GM12864 (cell line): ENCODE measurements at regions not wholly inside any gene's neighbourhood (a gene's known extent, or its start where the extent isn't known, plus 50 kb on each side); places are given as distances from the start of the nearest gene placed in this dataset.
A peak's percentile ranks its signal among the peaks of the same experiment; 100 is the strongest.

Experiments used
- DNase-seq: peaks from one replicate; pipeline ENCODE4 v3.0.0-alpha.2; 2011; ENCODE audit warnings: low read depth
- H3K4me3 ChIP-seq: 2 replicates; pipeline ENCODE4 v1.5.1; 2011; ENCODE audit warnings: mild to moderate bottlenecking, low read depth, low read length, control low read depth
- CTCF ChIP-seq: IDR thresholded peaks from 2 replicates; pipeline ENCODE4 v1.5.1; 2011; ENCODE audit warnings: low read depth, mild to moderate bottlenecking, moderate library complexity, low read length, control low read depth, inconsistent platforms; ENCODE audit errors: missing control alignments

- no peak overlapping the region for H3K4me3 ChIP-seq
- DNase-seq = no peak
These were observed 259.6 kb upstream of the ZNF717 start for GRCh38 chr3:76044601-76045600.

GRCh38 chr3:76047368-76047767, 262.0 kb upstream of the ZNF717 start:
- TF ChIP-seq CTCF = no peak
- DNase-seq = no peak
- H3K4me3 ChIP-seq = no peak overlapping the region

More at GRCh38 chr3:76044601-76045600, 259.6 kb upstream of the ZNF717 start:
- TF ChIP-seq CTCF = peak; percentile 19

- no peak overlapping the region for H3K4me3 ChIP-seq
- no peak for DNase-seq
- no peak for TF ChIP-seq CTCF
These were observed 264.4 kb upstream of the ZNF717 start for GRCh38 chr3:76049776-76050175.

GRCh38 chr3:76051145-76051544, 265.8 kb upstream of the ZNF717 start:
- TF ChIP-seq CTCF = no peak
- no peak overlapping the region for H3K4me3 ChIP-seq
- DNase-seq = no peak

GRCh38 chr3:76054404-76054803, 269.1 kb upstream of the ZNF717 start:
- TF ChIP-seq CTCF = no peak

GRCh38 chr3:76061654-76062053, 276.3 kb upstream of the ZNF717 start:
- no peak for DNase-seq
- TF ChIP-seq CTCF = no peak
- no peak overlapping the region for H3K4me3 ChIP-seq

More at GRCh38 chr3:76054404-76054803, 269.1 kb upstream of the ZNF717 start:
- no peak overlapping the region for H3K4me3 ChIP-seq
- no peak for DNase-seq
